ENCODE measurements at regions not wholly inside any gene's neighbourhood (a gene's known extent, or its start where the extent isn't known, plus 50 kb on each side); places are given as distances from the start of the nearest gene placed in this dataset.

DNA sequence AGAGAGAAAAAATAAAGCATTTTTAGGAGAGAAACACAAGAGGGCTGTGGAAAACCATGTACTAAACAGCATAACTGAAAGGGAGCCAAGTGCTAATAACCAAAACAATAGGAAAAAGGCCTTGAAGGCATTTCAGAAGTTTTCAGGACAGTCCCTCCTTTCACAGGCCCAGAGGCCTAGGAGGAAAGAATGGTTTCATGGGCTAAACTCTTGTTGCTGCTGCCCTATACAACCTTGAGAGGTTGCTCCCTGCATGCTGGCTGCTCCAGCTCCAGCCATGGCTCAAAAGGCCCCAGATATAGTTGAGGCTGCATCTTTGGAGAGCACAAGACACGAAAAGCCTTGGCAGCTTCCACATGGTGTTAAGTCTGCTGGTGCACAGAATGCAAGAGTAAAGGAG is 267.4 kb upstream of the LRP1B start:
- TF ChIP-seq, protein P1, sequence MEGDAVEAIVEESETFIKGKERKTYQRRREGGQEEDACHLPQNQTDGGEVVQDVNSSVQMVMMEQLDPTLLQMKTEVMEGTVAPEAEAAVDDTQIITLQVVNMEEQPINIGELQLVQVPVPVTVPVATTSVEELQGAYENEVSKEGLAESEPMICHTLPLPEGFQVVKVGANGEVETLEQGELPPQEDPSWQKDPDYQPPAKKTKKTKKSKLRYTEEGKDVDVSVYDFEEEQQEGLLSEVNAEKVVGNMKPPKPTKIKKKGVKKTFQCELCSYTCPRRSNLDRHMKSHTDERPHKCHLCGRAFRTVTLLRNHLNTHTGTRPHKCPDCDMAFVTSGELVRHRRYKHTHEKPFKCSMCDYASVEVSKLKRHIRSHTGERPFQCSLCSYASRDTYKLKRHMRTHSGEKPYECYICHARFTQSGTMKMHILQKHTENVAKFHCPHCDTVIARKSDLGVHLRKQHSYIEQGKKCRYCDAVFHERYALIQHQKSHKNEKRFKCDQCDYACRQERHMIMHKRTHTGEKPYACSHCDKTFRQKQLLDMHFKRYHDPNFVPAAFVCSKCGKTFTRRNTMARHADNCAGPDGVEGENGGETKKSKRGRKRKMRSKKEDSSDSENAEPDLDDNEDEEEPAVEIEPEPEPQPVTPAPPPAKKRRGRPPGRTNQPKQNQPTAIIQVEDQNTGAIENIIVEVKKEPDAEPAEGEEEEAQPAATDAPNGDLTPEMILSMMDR (IDR thresholded peaks at IDR 0.05) = no peak
- no peak for TF ChIP-seq POLR2A (IDR thresholded peaks at IDR 0.05)
- no peak for TF ChIP-seq POLR2AphosphoS5 (IDR thresholded peaks at IDR 0.05)
